GM23338 (cell line): ENCODE measurements at regions not wholly inside any gene's neighbourhood (a gene's known extent, or its start where the extent isn't known, plus 50 kb on each side); places are given as distances from the start of the nearest gene placed in this dataset.

Experiments used
- ATAC-seq: fragments of 200-7000 bp; cut with Tn5 transposase; 3 replicates; pipeline ENCODE4 v1.9.1; 2020
- DNase-seq: peaks from one replicate; pipeline ENCODE4 v3.0.0-alpha.2; 2015; ENCODE audit warnings: low spot score
- H2AFZ ChIP-seq: fragments of 200-600 bp; sonication (generic); 2 replicates; pipeline ENCODE4 v1.8.0; 2016; ENCODE audit warnings: antibody characterized with exemption, mild to moderate bottlenecking, moderate library complexity
- H3F3A ChIP-seq: fragments of 200-600 bp; sonication (generic); replicated peaks from 2 replicates; pipeline ENCODE4 v1.8.0; 2017; ENCODE audit warnings: antibody characterized with exemption, mixed run types, low read depth
- H3K27ac ChIP-seq: fragments of 200-600 bp; sonication (generic); 2 replicates; pipeline ENCODE4 v1.6.1; 2016; ENCODE audit warnings: low read depth
- H3K27me3 ChIP-seq: fragments of 200-600 bp; sonication (generic); 2 replicates; pipeline ENCODE4 v1.8.0; 2016; ENCODE audit warnings: mild to moderate bottlenecking, mixed run types, moderate library complexity; ENCODE audit not compliant: insufficient read depth
- H3K36me3 ChIP-seq: fragments of 200-600 bp; sonication (generic); 2 replicates; pipeline ENCODE4 v1.8.0; 2016; ENCODE audit warnings: mild to moderate bottlenecking; ENCODE audit not compliant: insufficient read depth
- H3K4me1 ChIP-seq: fragments of 200-600 bp; sonication (generic); 2 replicates; pipeline ENCODE4 v1.8.0; 2016; ENCODE audit warnings: mild to moderate bottlenecking, moderate library complexity; ENCODE audit not compliant: insufficient read depth
- H3K4me2 ChIP-seq: fragments of 200-600 bp; sonication (generic); 2 replicates; pipeline ENCODE4 v1.7.1; 2017; ENCODE audit warnings: mixed run types
- H3K4me3 ChIP-seq: fragments of 200-600 bp; sonication (generic); 2 replicates; pipeline ENCODE4 v1.6.1; 2016; ENCODE audit warnings: mixed run types
- H3K79me2 ChIP-seq: fragments of 200-600 bp; sonication (generic); replicated peaks from 2 replicates; pipeline ENCODE4 v1.8.0; 2017; ENCODE audit warnings: mild to moderate bottlenecking; ENCODE audit not compliant: insufficient read depth
- H3K9me2 ChIP-seq: fragments of 200-600 bp; sonication (generic); 2 replicates; pipeline ENCODE4 v1.8.0; 2017; ENCODE audit not compliant: insufficient read depth
- H4K20me1 ChIP-seq: fragments of 200-600 bp; sonication (generic); replicated peaks from 2 replicates; pipeline ENCODE4 v1.8.0; 2017; ENCODE audit warnings: mild to moderate bottlenecking; ENCODE audit not compliant: insufficient read depth
- H3K27ac Mint-ChIP-seq: 2 replicates; pipeline ENCODE4 v1.8.0; 2020; ENCODE audit warnings: inconsistent platforms, mild to moderate bottlenecking, moderate library complexity, mixed read lengths
- H3K27me3 Mint-ChIP-seq: 3 replicates; pipeline ENCODE4 v1.8.0; 2022; ENCODE audit warnings: low read depth, mild to moderate bottlenecking, moderate library complexity, mixed read lengths, inconsistent platforms; ENCODE audit not compliant: insufficient read depth, poor library complexity
- H3K36me3 Mint-ChIP-seq: 3 replicates; pipeline ENCODE4 v1.8.0; 2021; ENCODE audit warnings: low read depth, mild to moderate bottlenecking, inconsistent platforms, moderate library complexity, mixed read lengths
- H3K4me1 Mint-ChIP-seq: 3 replicates; pipeline ENCODE4 v1.8.0; 2020; ENCODE audit warnings: mild to moderate bottlenecking, inconsistent platforms, mixed read lengths
- H3K4me3 Mint-ChIP-seq: 3 replicates; pipeline ENCODE4 v1.8.0; 2021; ENCODE audit warnings: moderate library complexity, mild to moderate bottlenecking, inconsistent platforms, mixed read lengths
- H3K9me3 Mint-ChIP-seq: 3 replicates; pipeline ENCODE4 v1.8.0; 2020; ENCODE audit warnings: moderate library complexity, mild to moderate bottlenecking, inconsistent platforms, mixed read lengths
- CREB1 ChIP-seq: fragments of 250-450 bp; sonication (Bioruptor Pico); IDR thresholded peaks from 2 replicates; pipeline ENCODE4 v1.5.0; 2020; ENCODE audit warnings: low read depth, mild to moderate bottlenecking, moderate library complexity
- ETS1 ChIP-seq: IDR thresholded peaks from 2 replicates; pipeline ENCODE4 v1.6.1; 2016; ENCODE audit warnings: antibody characterized with exemption
- EZH2 ChIP-seq: fragments of 200-600 bp; sonication (generic); IDR thresholded peaks from one replicate; pipeline ENCODE4 v1.8.0; 2017; ENCODE audit warnings: antibody characterized with exemption, mild to moderate bottlenecking, low read depth; ENCODE audit not compliant: unreplicated experiment
- JUNB ChIP-seq: IDR thresholded peaks from one replicate; pipeline ENCODE4 v1.6.1; 2016; ENCODE audit warnings: antibody characterized with exemption; ENCODE audit not compliant: unreplicated experiment
- NANOG ChIP-seq: IDR thresholded peaks from 2 replicates; pipeline ENCODE4 v1.6.1; 2016; ENCODE audit warnings: antibody characterized with exemption, borderline replicate concordance
- REST ChIP-seq: IDR thresholded peaks from one replicate; pipeline ENCODE4 v1.6.1; 2018; ENCODE audit warnings: antibody characterized with exemption; ENCODE audit not compliant: unreplicated experiment
- ZNF114 ChIP-seq: fragments of 250-450 bp; sonication (Bioruptor Pico); IDR thresholded peaks from 2 replicates; pipeline ENCODE4 v1.5.0; 2020; ENCODE audit warnings: mild to moderate bottlenecking, moderate library complexity
- ZNF331 ChIP-seq: fragments of 250-450 bp; sonication (Bioruptor Pico); IDR thresholded peaks from 2 replicates; pipeline ENCODE4 v1.5.0; 2020; ENCODE audit warnings: low read depth, mild to moderate bottlenecking, moderate library complexity

GRCh38 chr10:21174715-21175495 is 277.8 kb upstream of the NEBL start (continued):
- TF ChIP-seq EZH2 (no peak), ZNF114 (CRISPR knock-in tag) (no peak), ZNF331 (CRISPR knock-in tag) (no peak), NANOG (no peak), REST (no peak), ETS1 (no peak), JUNB (no peak)

- Mint-ChIP-seq H3K4me1 (peaks cover 25% of the 10 kb centered on the region), H3K9me3 (no peaks in the 10 kb centered on the region; the same call in 2 of the 3 replicates), H3K4me3 (peak overlapping the region; percentile 94), H3K27ac (no peak overlapping the region), H3K36me3 (no peaks in the 10 kb centered on the region; the same call in 1 of the 3 replicates), H3K27me3 (peaks cover 37% of the 10 kb centered on the region)
- Histone ChIP-seq H4K20me1 (no peaks in the 10 kb centered on the region), H3K27ac (no peak overlapping the region), H3K4me2 (peak overlapping the region; percentile 97), H3K36me3 (no peaks in the 10 kb centered on the region), H3K9me2 (no peaks in the 10 kb centered on the region), H3K27me3 (peaks cover 52% of the 10 kb centered on the region), H3K4me1 (peaks cover 28% of the 10 kb centered on the region), H3K79me2 (no peaks in the 10 kb centered on the region), H3F3A (peaks cover 9% of the 10 kb centered on the region), H2AFZ (peak overlapping the region; percentile 94), H3K4me3 (peak overlapping the region; percentile 87)
- DNase-seq (peak; percentile 78), ATAC-seq (peak; percentile 66)
- peak; percentile 35 for TF ChIP-seq EZH2
- no peak for TF ChIP-seq CREB1 (CRISPR knock-in tag)
Measured at GRCh38 chr10:21173802-21174714, 276.9 kb upstream of the NEBL start.
